K562 (cell line): ENCODE measurements at regions not wholly inside any gene's neighbourhood (a gene's known extent, or its start where the extent isn't known, plus 50 kb on each side); places are given as distances from the start of the nearest gene placed in this dataset.

Experiments
- TF ChIP-seq, protein P1 (sequence below), 2 experiments: fragments of 450-650 bp; formaldehyde crosslinking in 1 of 2; IDR thresholded peaks; 2 replicates each; pipeline versions ENCODE4 v1.4.0 to v1.6.1; 2014 to 2020; ENCODE audit warnings: mild to moderate bottlenecking in 2 of 2, borderline replicate concordance in 1 of 2, low read depth in 1 of 2
- TF ChIP-seq, protein P2 (sequence below): sonication (generic); formaldehyde crosslinking; IDR thresholded peaks from 2 replicates; pipeline ENCODE4 v1.5.0; 2020; ENCODE audit warnings: missing genetic modification reagents
- TF ChIP-seq, protein P3 (sequence below), 3 experiments: IDR thresholded peaks in 2 of 3; conservative IDR thresholded peaks in 1 of 3; 2 replicates each; pipeline ENCODE4 v1.5.1; 2011 to 2012; ENCODE audit warnings: low read length in 3 of 3, mild to moderate bottlenecking in 3 of 3, control low read depth in 2 of 3, improper control_type of control experiment in 1 of 3, inconsistent platforms in 1 of 3, low read depth in 1 of 3, mixed read lengths in 1 of 3, moderate library complexity in 1 of 3; ENCODE audit not compliant: insufficient read depth in 2 of 3

DNA sequence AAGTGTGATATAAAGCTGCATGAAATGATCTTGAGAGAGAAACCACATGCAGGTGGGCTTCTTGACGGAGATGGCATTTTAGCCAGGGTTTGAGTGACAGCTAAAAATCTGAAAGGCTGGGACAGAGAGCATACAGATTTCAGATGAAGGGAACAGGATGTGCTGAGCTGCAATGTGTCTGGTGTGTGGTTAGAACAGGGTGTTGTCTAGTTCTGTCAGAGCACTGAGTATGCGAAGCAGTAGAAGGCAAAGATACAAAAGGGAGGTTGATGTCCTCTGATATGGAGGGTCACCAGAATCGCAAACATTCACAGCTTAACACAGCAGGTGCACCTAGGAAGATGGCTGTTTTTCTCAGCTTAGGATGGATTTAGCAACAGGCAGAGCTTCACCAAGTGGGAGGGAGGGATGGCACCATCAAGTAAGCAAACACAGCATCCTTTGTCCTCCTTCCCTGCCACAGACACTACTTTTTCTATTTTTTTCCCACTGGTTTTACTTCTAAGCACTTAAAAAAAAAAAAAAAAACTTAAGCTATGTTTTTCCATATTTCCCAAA lies 182.5 kb downstream of the TMX3 start:
- TF ChIP-seq, protein P1, sequence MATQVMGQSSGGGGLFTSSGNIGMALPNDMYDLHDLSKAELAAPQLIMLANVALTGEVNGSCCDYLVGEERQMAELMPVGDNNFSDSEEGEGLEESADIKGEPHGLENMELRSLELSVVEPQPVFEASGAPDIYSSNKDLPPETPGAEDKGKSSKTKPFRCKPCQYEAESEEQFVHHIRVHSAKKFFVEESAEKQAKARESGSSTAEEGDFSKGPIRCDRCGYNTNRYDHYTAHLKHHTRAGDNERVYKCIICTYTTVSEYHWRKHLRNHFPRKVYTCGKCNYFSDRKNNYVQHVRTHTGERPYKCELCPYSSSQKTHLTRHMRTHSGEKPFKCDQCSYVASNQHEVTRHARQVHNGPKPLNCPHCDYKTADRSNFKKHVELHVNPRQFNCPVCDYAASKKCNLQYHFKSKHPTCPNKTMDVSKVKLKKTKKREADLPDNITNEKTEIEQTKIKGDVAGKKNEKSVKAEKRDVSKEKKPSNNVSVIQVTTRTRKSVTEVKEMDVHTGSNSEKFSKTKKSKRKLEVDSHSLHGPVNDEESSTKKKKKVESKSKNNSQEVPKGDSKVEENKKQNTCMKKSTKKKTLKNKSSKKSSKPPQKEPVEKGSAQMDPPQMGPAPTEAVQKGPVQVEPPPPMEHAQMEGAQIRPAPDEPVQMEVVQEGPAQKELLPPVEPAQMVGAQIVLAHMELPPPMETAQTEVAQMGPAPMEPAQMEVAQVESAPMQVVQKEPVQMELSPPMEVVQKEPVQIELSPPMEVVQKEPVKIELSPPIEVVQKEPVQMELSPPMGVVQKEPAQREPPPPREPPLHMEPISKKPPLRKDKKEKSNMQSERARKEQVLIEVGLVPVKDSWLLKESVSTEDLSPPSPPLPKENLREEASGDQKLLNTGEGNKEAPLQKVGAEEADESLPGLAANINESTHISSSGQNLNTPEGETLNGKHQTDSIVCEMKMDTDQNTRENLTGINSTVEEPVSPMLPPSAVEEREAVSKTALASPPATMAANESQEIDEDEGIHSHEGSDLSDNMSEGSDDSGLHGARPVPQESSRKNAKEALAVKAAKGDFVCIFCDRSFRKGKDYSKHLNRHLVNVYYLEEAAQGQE (IDR thresholded peaks at IDR 0.05; ENCODE audit: borderline replicate concordance), result no peak
- TF ChIP-seq, protein P1 (CRISPR knock-in tag; IDR thresholded peaks at IDR 0.05; ENCODE audit: low read depth), result no peak
- TF ChIP-seq, protein P2, sequence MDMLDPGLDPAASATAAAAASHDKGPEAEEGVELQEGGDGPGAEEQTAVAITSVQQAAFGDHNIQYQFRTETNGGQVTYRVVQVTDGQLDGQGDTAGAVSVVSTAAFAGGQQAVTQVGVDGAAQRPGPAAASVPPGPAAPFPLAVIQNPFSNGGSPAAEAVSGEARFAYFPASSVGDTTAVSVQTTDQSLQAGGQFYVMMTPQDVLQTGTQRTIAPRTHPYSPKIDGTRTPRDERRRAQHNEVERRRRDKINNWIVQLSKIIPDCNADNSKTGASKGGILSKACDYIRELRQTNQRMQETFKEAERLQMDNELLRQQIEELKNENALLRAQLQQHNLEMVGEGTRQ (CRISPR knock-in tag), result no peak
- TF ChIP-seq, protein P3, sequence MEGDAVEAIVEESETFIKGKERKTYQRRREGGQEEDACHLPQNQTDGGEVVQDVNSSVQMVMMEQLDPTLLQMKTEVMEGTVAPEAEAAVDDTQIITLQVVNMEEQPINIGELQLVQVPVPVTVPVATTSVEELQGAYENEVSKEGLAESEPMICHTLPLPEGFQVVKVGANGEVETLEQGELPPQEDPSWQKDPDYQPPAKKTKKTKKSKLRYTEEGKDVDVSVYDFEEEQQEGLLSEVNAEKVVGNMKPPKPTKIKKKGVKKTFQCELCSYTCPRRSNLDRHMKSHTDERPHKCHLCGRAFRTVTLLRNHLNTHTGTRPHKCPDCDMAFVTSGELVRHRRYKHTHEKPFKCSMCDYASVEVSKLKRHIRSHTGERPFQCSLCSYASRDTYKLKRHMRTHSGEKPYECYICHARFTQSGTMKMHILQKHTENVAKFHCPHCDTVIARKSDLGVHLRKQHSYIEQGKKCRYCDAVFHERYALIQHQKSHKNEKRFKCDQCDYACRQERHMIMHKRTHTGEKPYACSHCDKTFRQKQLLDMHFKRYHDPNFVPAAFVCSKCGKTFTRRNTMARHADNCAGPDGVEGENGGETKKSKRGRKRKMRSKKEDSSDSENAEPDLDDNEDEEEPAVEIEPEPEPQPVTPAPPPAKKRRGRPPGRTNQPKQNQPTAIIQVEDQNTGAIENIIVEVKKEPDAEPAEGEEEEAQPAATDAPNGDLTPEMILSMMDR (IDR thresholded peaks at IDR 0.05 in 2 of 3, conservative IDR thresholded peaks at IDR 0.05 in 1 of 3; ENCODE audit: insufficient read depth in 2 of 3, low read depth in 1 of 3, low read length in 3 of 3), result no peak
